CD4-positive, alpha-beta T cell treated with Interleukin-6 for 4 hours (primary cell): ENCODE measurements at regions not wholly inside any gene's neighbourhood (a gene's known extent, or its start where the extent isn't known, plus 50 kb on each side); places are given as distances from the start of the nearest gene placed in this dataset.
"Not testable (repeated sequence)": the region's sequence is repeated elsewhere in the genome, so short reads cannot be mapped to it uniquely, and the experiment has no call there.

Experiments used
- DNase-seq: peaks from one replicate; pipeline ENCODE4 v3.0.0-alpha.2; 2020; ENCODE audit warnings: mixed read lengths

- DNase-seq = no peak
Measured at GRCh38 chr7:68038621-68039314, 1042.1 kb downstream of the TYW1 start.

GRCh38 chr7:68041554-68041953 lies 1044.9 kb downstream of the TYW1 start:
- no peak for DNase-seq

GRCh38 chr7:68043546-68043945 lies 1046.9 kb downstream of the TYW1 start:
- no peak for DNase-seq

GRCh38 chr7:68050627-68051026 lies 1054.0 kb downstream of the TYW1 start:
- no peak for DNase-seq

- no peak for DNase-seq
Measured at GRCh38 chr7:68058014-68058413, 1061.4 kb downstream of the TYW1 start.

GRCh38 chr7:68063171-68063570 lies 1066.5 kb downstream of the TYW1 start:
- DNase-seq = no peak

- DNase-seq = no peak
Measured at GRCh38 chr7:68065581-68065980, 1068.9 kb downstream of the TYW1 start.

- DNase-seq = no peak
Measured at GRCh38 chr7:68067845-68068244, 1071.2 kb downstream of the TYW1 start.

- DNase-seq = no peak
Measured at GRCh38 chr7:68070992-68071391, 1074.4 kb downstream of the TYW1 start.

- no peak for DNase-seq
Measured at GRCh38 chr7:68073701-68074100, 1077.1 kb downstream of the TYW1 start.

- DNase-seq = no peak
Measured at GRCh38 chr7:68074242-68074641, 1077.6 kb downstream of the TYW1 start.

GRCh38 chr7:68078157-68078710 lies 1081.6 kb downstream of the TYW1 start:
- no peak for DNase-seq

- not testable (repeated sequence) for DNase-seq
Measured at GRCh38 chr7:68082066-68082960, 1085.7 kb downstream of the TYW1 start.

- not testable (repeated sequence) for DNase-seq
Measured at GRCh38 chr7:68082961-68083657, 1086.5 kb downstream of the TYW1 start.

GRCh38 chr7:68087401-68087800 lies 1090.8 kb downstream of the TYW1 start:
- DNase-seq = no peak

- DNase-seq = no peak
Measured at GRCh38 chr7:68088879-68089278, 1092.2 kb downstream of the TYW1 start.

GRCh38 chr7:68090256-68090655 lies 1093.6 kb downstream of the TYW1 start:
- DNase-seq = not testable (repeated sequence)

- DNase-seq = no peak
Measured at GRCh38 chr7:68103319-68103718, 1106.7 kb downstream of the TYW1 start.

- no peak for DNase-seq
Measured at GRCh38 chr7:68107261-68107660, 1110.6 kb downstream of the TYW1 start.

- DNase-seq = no peak
Measured at GRCh38 chr7:68107968-68108367, 1111.3 kb downstream of the TYW1 start.

- DNase-seq = no peak
Measured at GRCh38 chr7:68109299-68109698, 1112.7 kb downstream of the TYW1 start.

- DNase-seq = no peak
Measured at GRCh38 chr7:68119411-68119810, 1122.8 kb downstream of the TYW1 start.

GRCh38 chr7:68121056-68121455 lies 1124.4 kb downstream of the TYW1 start:
- no peak for DNase-seq
